Esophagus squamous epithelium (tissue), 4 donors: ENCODE measurements at regions not wholly inside any gene's neighbourhood (a gene's known extent, or its start where the extent isn't known, plus 50 kb on each side); places are given as distances from the start of the nearest gene placed in this dataset.

ENCODE experiments used
- CTCF ChIP-seq, 6 experiments: fragments of 450-650 bp in 4 of 6; fragments of 200-600 bp in 2 of 6; sonication (generic) in 2 of 6; IDR thresholded peaks; one replicate each; pipeline ENCODE4 v1.5.1; 2016 to 2019; ENCODE audit warnings: antibody characterized with exemption in 6 of 6, mild to moderate bottlenecking in 4 of 6, moderate library complexity in 4 of 6
- POLR2A ChIP-seq, 4 donors: fragments of 450-650 bp; IDR thresholded peaks; one replicate each; pipeline ENCODE4 v1.6.1; 2017; ENCODE audit warnings: antibody characterized with exemption in 4 of 4, mild to moderate bottlenecking in 4 of 4, moderate library complexity in 3 of 4

DNA sequence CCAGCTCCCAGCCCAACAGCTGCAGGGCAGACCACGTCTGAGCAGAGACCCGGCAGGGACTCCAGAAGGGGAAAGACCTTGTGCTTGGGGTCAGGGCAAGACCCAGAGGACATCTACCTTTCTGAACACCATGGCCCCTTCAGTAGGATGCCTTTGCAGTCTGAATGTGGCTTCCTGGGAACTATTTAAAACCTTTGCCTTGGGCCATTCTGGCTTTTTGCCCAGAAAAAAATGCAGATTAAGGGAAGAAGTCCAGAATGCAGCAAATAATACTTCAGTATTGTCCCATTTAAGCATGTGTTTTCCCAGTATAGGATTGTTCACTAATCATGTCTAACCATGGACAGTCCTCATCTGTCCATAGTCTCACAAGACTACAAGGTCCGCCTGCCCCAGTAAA, 67.5 kb upstream of the ERCC6L2 start:
- no peak for TF ChIP-seq POLR2A (IDR thresholded peaks at IDR 0.05)
- no peak for TF ChIP-seq CTCF (IDR thresholded peaks at IDR 0.05)
